ENCODE measurements at regions not wholly inside any gene's neighbourhood (a gene's known extent, or its start where the extent isn't known, plus 50 kb on each side); places are given as distances from the start of the nearest gene placed in this dataset.

DNA sequence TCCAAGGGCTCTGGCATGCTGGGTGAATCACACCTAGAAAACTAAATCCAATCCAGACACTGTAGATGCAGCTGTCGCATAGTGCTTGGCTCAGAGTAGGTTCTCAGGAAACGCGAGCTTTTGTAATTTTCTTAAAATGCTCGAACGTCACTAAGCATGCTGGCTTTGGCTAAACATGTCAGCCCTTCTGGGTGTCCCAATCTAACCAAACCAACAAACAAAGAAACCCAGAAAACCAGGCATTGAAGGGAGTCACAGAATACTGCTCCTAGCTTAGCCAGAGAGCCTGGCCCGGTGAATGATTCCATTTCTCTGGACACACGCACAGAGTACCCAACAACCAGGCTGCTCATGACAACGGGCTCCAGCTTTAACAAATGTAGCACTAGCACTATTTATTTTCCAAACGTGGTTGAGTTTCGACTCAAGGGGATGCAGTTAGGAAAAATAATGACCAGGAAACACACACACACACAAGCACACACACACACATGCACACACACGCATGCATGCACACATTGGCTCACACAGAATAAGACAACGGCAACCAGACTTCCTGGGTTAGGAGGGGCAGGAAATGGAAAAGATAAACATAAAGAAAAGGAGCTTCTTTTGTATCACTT lies 492.6 kb downstream of the MIAT start:
- TF ChIP-seq POLR2AphosphoS5 (IDR thresholded peaks at IDR 0.05; ENCODE audit: insufficient read depth in 1 of 2, low read depth in 1 of 2): no peak
- TF ChIP-seq, protein P1, sequence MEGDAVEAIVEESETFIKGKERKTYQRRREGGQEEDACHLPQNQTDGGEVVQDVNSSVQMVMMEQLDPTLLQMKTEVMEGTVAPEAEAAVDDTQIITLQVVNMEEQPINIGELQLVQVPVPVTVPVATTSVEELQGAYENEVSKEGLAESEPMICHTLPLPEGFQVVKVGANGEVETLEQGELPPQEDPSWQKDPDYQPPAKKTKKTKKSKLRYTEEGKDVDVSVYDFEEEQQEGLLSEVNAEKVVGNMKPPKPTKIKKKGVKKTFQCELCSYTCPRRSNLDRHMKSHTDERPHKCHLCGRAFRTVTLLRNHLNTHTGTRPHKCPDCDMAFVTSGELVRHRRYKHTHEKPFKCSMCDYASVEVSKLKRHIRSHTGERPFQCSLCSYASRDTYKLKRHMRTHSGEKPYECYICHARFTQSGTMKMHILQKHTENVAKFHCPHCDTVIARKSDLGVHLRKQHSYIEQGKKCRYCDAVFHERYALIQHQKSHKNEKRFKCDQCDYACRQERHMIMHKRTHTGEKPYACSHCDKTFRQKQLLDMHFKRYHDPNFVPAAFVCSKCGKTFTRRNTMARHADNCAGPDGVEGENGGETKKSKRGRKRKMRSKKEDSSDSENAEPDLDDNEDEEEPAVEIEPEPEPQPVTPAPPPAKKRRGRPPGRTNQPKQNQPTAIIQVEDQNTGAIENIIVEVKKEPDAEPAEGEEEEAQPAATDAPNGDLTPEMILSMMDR (IDR thresholded peaks at IDR 0.05): no peak
- no peak for TF ChIP-seq POLR2A (IDR thresholded peaks at IDR 0.05)
- Histone ChIP-seq H3K4me3 (no peak overlapping the region), H3K4me1 (no peaks in the 10 kb centered on the region), H3K27me3 (no peaks in the 10 kb centered on the region), H3K9me3 (no peaks in the 10 kb centered on the region), H3K36me3 (no peaks in the 10 kb centered on the region), H3K27ac (no peak overlapping the region)
- intact Hi-C loops (cut with DNase I): no loop called here
- no peak for DNase-seq (ENCODE audit: extremely low spot score in 2 of 2)

DNA sequence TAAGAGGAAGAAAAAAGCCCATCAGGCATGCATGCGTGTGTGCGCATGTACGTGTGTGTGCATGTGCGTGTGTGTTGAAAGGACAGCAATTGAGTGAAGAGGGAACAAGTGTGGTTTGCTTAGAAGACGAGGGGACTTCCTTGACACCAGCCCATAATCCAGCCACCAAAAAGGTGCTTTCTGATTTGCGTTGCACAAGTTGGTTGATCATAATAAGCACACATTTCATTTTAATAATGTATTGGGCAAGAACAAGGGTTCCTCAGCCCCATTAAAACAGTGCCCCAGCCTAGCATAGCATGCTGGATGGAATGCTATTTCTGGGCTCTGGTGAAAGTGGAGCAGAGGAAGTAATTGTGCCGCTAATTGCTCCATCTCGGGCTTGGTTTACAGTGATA lies 493.2 kb downstream of the MIAT start:
- Histone ChIP-seq H3K27me3 (no peaks in the 10 kb centered on the region), H3K27ac (no peak overlapping the region), H3K4me3 (no peak overlapping the region), H3K36me3 (no peaks in the 10 kb centered on the region), H3K4me1 (no peaks in the 10 kb centered on the region), H3K9me3 (no peaks in the 10 kb centered on the region)
- intact Hi-C loops (cut with DNase I): no loop called here
- no peak for DNase-seq (ENCODE audit: extremely low spot score in 2 of 2)
- TF ChIP-seq, protein P1 (IDR thresholded peaks at IDR 0.05): no peak
- TF ChIP-seq POLR2AphosphoS5 (IDR thresholded peaks at IDR 0.05; ENCODE audit: insufficient read depth in 1 of 2, low read depth in 1 of 2): no peak
- TF ChIP-seq POLR2A (IDR thresholded peaks at IDR 0.05): no peak

DNA sequence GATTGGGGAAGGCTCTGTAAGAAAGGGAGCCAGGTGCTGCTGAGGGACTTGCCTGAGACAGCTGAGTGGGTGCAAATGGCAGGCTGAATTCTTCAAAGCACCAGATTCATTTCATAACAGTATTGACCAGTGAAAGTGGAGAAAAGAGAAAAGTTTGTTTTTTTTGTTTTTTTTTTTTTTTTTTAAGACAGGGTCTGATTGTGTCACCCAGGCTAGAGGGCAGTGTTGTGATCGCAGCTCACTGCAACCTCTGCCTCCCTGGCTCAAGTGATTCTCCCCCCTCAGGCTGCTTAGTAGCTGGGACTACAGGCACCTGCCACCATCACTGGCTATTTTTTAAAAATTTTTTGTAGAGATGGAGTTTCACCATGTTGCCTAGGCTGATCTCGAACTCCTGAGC lies 494.0 kb downstream of the MIAT start:
- no peak for DNase-seq (ENCODE audit: extremely low spot score in 2 of 2)
- Histone ChIP-seq H3K36me3 (no peaks in the 10 kb centered on the region), H3K4me3 (no peak overlapping the region), H3K27me3 (no peaks in the 10 kb centered on the region), H3K4me1 (no peaks in the 10 kb centered on the region), H3K9me3 (no peaks in the 10 kb centered on the region), H3K27ac (no peak overlapping the region)
- intact Hi-C loops (cut with DNase I): no loop called here
- TF ChIP-seq POLR2AphosphoS5 (IDR thresholded peaks at IDR 0.05; ENCODE audit: insufficient read depth in 1 of 2, low read depth in 1 of 2) (no peak), POLR2A (IDR thresholded peaks at IDR 0.05) (no peak)
- TF ChIP-seq, protein P1 (IDR thresholded peaks at IDR 0.05): no peak

DNA sequence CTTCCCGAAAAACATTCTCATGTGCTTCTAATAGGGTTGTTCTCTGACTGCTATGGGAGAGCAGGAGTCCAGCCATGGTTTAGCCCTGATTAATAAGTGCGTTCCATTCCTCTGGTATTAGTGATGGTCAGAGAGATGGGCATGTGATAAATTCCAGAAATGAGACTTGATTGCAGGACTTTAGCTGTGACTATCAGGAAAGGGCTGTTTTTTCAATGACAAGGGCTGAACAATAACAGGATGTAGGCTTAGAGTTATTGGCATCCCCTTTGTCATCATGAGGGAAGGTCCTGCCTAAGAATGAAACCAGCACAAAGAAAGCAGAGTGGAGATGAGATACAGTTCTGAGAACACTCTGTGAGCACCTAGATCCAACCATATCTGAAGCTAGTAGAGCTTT lies 494.6 kb downstream of the MIAT start:
- intact Hi-C loops (cut with DNase I): no loop called here
- Histone ChIP-seq H3K27me3 (no peaks in the 10 kb centered on the region), H3K4me1 (no peaks in the 10 kb centered on the region), H3K27ac (no peak overlapping the region), H3K4me3 (no peak overlapping the region), H3K36me3 (no peaks in the 10 kb centered on the region), H3K9me3 (no peaks in the 10 kb centered on the region)
- DNase-seq (ENCODE audit: extremely low spot score in 2 of 2): no peak
- TF ChIP-seq POLR2A (IDR thresholded peaks at IDR 0.05) (no peak), POLR2AphosphoS5 (IDR thresholded peaks at IDR 0.05; ENCODE audit: insufficient read depth in 1 of 2, low read depth in 1 of 2) (no peak)
- TF ChIP-seq, protein P1 (IDR thresholded peaks at IDR 0.05): no peak

DNA sequence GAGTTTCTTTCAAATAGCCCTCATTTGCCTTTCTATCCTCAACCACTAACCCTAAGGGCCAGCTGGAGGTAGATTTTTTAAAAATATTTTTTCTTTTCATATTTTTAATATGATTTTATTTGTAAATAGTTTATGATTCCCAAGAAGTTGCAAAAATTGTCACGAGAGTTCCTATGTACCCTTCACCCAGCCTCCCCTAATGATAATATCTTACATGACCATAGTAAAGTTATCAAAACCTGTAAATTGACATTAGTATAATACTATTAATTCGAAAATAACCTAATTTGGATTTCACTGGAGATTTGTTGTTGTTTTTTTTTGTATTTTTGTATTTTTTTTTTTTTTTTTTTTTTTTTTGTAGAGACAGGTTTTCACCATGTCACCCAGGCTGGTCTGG lies 495.5 kb downstream of the MIAT start:
- H3K4me1 ChIP-seq: no peaks in the 10 kb centered on the region
- TF ChIP-seq, protein P1 (IDR thresholded peaks at IDR 0.05): no peak
- no peak for TF ChIP-seq POLR2AphosphoS5 (IDR thresholded peaks at IDR 0.05; ENCODE audit: insufficient read depth in 1 of 2, low read depth in 1 of 2)
- no peak for TF ChIP-seq POLR2A (IDR thresholded peaks at IDR 0.05)
- H3K4me3 ChIP-seq: no peak overlapping the region
- intact Hi-C loops (cut with DNase I): no loop called here
- no peaks in the 10 kb centered on the region for H3K9me3 ChIP-seq
- no peaks in the 10 kb centered on the region for H3K36me3 ChIP-seq
- no peaks in the 10 kb centered on the region for H3K27me3 ChIP-seq
- DNase-seq (ENCODE audit: extremely low spot score in 2 of 2): no peak
- H3K27ac ChIP-seq: no peak overlapping the region

Measured in vagina (tissue), 2 donors.